GM12891 (cell line): ENCODE measurements at regions not wholly inside any gene's neighbourhood (a gene's known extent, or its start where the extent isn't known, plus 50 kb on each side); places are given as distances from the start of the nearest gene placed in this dataset.

Experiments
- DNase-seq: peaks from one replicate; pipeline ENCODE4 v3.0.0; 2011; ENCODE audit warnings: low spot score; ENCODE audit not compliant: insufficient read length
- FAIRE-seq: peaks from 2 replicates; lab custom pipeline; 2011; peaks lifted over from hg19 to GRCh38; lab: Jason Lieb, UNC
- PAX5 ChIP-seq: IDR thresholded peaks from 2 replicates; pipeline ENCODE4 v1.6.1; 2011; ENCODE audit warnings: low read length, moderate library complexity, mild to moderate bottlenecking; ENCODE audit not compliant: insufficient read depth, severe bottlenecking
- POLR2A ChIP-seq: IDR thresholded peaks from 2 replicates; pipeline ENCODE4 v1.6.1; 2011; ENCODE audit warnings: low read depth, low read length, control low read depth
- POLR2AphosphoS5 ChIP-seq: IDR thresholded peaks from 2 replicates; pipeline ENCODE4 v1.6.1; 2011; ENCODE audit warnings: low read depth, low read length, control low read depth
- POU2F2 ChIP-seq: IDR thresholded peaks from 2 replicates; pipeline ENCODE4 v1.6.1; 2011; ENCODE audit warnings: low read depth, mild to moderate bottlenecking, control low read depth, low read length, moderate library complexity
- SPI1 ChIP-seq: IDR thresholded peaks from 2 replicates; pipeline ENCODE4 v1.6.1; 2011; ENCODE audit warnings: low read depth, low read length, control low read depth
- TAF1 ChIP-seq: IDR thresholded peaks from 2 replicates; pipeline ENCODE4 v1.6.1; 2011; ENCODE audit warnings: low read depth, low read length, control low read depth

GRCh38 chr12:97899529-97899928, 436.9 kb downstream of the RMST start:
- no peak for FAIRE-seq
- TF ChIP-seq POU2F2 (no peak), TAF1 (no peak), POLR2AphosphoS5 (no peak), POLR2A (no peak), PAX5 (no peak), SPI1 (no peak)
- no peak for DNase-seq

DNA sequence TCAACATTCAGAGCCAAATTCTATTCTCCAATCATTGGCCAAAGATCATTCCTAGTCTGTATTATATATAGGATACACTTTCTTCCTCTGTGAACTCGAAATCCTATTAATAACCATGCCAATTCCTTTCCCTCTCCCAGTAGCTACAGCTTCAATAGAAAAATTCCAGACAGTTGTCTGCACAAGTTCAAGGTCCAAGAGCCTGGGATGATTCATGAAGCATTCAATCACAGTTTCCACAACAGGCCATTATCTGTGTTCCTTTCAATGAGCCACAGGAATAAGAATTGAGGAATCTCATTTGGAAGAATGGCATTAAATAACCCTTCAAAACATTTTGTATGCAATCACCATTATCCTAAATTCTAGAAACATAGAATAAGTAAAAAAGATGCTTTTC, 437.4 kb downstream of the RMST start:
- TF ChIP-seq POLR2A (no peak), PAX5 (no peak), SPI1 (no peak), TAF1 (no peak), POU2F2 (no peak)
- no peak for DNase-seq
- no peak for FAIRE-seq

DNA sequence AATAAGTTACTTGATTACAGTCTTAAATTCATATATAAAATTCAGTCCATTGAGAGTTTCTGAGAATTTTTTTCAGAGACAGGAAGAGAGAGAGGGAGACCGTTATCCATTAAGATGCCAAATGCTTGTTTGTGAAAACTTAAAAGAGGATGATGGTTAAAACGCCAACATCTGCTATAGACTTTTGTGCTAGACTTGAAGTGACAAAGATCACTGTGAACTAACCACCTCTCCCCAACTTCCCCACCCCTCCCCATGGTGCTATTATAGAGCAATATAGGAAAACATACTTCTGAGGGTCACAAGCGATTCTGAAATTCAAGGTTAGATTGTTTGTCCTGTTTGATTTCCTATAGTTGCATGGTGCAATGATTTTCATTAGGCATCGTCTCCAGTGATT, 440.8 kb downstream of the RMST start:
- no peak for FAIRE-seq
- no peak for DNase-seq
- TF ChIP-seq PAX5 = no peak
- TF ChIP-seq SPI1 = no peak
- TF ChIP-seq POLR2A = no peak
- no peak for TF ChIP-seq POLR2AphosphoS5
- no peak for TF ChIP-seq POU2F2
- TF ChIP-seq TAF1 = no peak

GRCh38 chr12:97907504-97907903, 444.9 kb downstream of the RMST start:
- DNase-seq (no peak), FAIRE-seq (no peak)
- TF ChIP-seq POLR2A (no peak), TAF1 (no peak)

DNA sequence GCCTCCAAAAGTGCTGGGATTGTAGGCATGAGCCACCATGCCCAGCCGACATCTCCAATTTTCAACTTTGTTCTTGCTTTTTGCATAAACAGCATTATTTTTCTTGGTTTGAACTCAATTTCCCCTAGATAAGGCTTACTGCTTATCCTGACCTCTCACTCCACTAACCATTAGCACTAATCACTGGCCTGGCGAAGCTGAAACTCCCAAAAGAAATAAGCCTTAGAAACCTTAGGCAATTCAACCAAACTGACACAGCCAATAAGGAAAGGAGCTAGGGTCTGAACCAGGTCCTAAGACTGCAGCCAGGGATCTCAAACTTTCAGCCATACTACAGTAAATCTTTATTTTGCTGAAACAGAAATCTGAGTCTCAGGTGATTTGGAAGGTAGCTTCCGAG, 448.0 kb downstream of the RMST start:
- no peak for DNase-seq
- no peak for TF ChIP-seq POLR2A
- no peak for TF ChIP-seq TAF1
- no peak for TF ChIP-seq PAX5
- no peak for TF ChIP-seq POU2F2
- no peak for TF ChIP-seq SPI1
- no peak for TF ChIP-seq POLR2AphosphoS5
- no peak for FAIRE-seq

- DNase-seq (no peak), FAIRE-seq (no peak)
- TF ChIP-seq SPI1 (no peak), POU2F2 (no peak), POLR2AphosphoS5 (no peak), TAF1 (no peak), PAX5 (no peak), POLR2A (no peak)
Measured at GRCh38 chr12:97912943-97913342, 450.3 kb downstream of the RMST start.

DNA sequence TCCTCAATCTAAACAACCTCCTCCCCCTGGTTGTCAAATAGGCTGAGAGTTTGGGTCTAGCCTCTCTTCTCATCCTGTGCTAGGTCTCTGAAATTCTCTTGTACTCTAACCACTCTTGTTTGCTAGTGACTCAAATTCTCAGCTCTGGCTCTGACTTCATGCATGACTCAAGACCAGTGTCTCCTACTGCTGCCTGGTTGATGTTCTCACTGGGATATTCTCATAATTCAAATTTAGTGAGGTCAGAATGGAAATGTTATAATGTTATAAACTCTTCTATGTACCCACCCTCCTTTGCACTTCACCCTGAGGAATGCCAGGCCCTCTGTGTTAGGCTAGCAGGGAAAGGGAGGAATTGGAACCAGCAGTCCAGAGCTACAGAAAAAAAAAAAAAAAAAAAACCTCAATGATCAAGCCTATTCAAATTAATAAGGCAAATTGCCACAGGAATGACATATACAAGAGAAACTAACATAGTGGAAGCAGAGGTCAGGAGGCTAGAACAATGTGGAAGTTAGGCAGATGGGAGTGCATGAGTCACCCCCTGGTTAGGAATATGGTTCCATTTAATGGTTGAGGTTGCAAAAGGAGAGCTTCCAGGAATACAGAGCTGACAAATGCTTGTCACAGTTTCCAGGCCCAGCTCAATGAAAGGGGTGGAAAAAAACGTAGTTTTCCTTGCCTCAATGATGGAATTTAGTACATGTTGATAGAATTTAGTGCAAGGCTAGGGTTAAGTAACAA, 459.5 kb downstream of the RMST start:
- DNase-seq (no peak), FAIRE-seq (no peak)
- TF ChIP-seq SPI1 = no peak
- TF ChIP-seq TAF1 = no peak
- TF ChIP-seq POLR2AphosphoS5 = no peak
- TF ChIP-seq POU2F2 = no peak
- TF ChIP-seq POLR2A = no peak
- no peak for TF ChIP-seq PAX5

- DNase-seq (no peak), FAIRE-seq (no peak)
- TF ChIP-seq TAF1 = no peak
- TF ChIP-seq PAX5 = no peak
- no peak for TF ChIP-seq POLR2AphosphoS5
- TF ChIP-seq SPI1 = no peak
- TF ChIP-seq POU2F2 = no peak
- no peak for TF ChIP-seq POLR2A
Measured at GRCh38 chr12:97923546-97923945, 460.9 kb downstream of the RMST start.

- TF ChIP-seq POLR2A = no peak
- no peak for FAIRE-seq
- no peak for DNase-seq
Measured at GRCh38 chr12:97924122-97924521, 461.5 kb downstream of the RMST start.

- FAIRE-seq (no peak), DNase-seq (no peak)
- TF ChIP-seq PAX5 = no peak
- TF ChIP-seq TAF1 = no peak
- no peak for TF ChIP-seq POU2F2
- TF ChIP-seq SPI1 = no peak
- no peak for TF ChIP-seq POLR2A
- TF ChIP-seq POLR2AphosphoS5 = no peak
Measured at GRCh38 chr12:97927977-97928376, 465.4 kb downstream of the RMST start.
